ENCODE measurements at regions not wholly inside any gene's neighbourhood (a gene's known extent, or its start where the extent isn't known, plus 50 kb on each side); places are given as distances from the start of the nearest gene placed in this dataset.

- H3K9me3 ChIP-seq = no peaks in the 10 kb centered on the region; the same call in 1 of the 2 replicates
- CTCF ChIA-PET = no interaction called here
These were observed 303.0 kb upstream of the CDH9 start for GRCh38 chr5:27341342-27341741.

GRCh38 chr5:27336817-27337216, 298.4 kb upstream of the CDH9 start:
- no peaks in the 10 kb centered on the region for H3K4me1 ChIP-seq (ENCODE audit: control insufficient read depth in 1 of 2, insufficient read depth in 2 of 2, low read depth in 1 of 2, low read length in 1 of 2)
- CTCF ChIA-PET = no interaction called here
- TF ChIP-seq GATA2 (CRISPR knock-in tag; IDR thresholded peaks at IDR 0.05) (no peak), SMC3 (IDR thresholded peaks at IDR 0.05; ENCODE audit: low read depth, low read length) (no peak), MEF2A (IDR thresholded peaks at IDR 0.05; ENCODE audit: borderline replicate concordance, low read depth) (no peak), PBX3 (IDR thresholded peaks at IDR 0.05) (no peak), REST (IDR thresholded peaks at IDR 0.05; ENCODE audit: low read depth, low read length) (no peak), SIN3A (IDR thresholded peaks at IDR 0.05; ENCODE audit: borderline replicate concordance, low read depth, low read length) (no peak), RXRA (IDR thresholded peaks at IDR 0.05; ENCODE audit: borderline replicate concordance, low read depth) (no peak), USF2 (IDR thresholded peaks at IDR 0.05; ENCODE audit: borderline replicate concordance, low read depth, low read length) (no peak), MAX (IDR thresholded peaks at IDR 0.05; ENCODE audit: low read depth) (no peak)
- no peaks in the 10 kb centered on the region for H3K79me2 ChIP-seq (ENCODE audit: insufficient read depth)
- H4K20me1 ChIP-seq (ENCODE audit: insufficient read depth) = no peaks in the 10 kb centered on the region
- no peak overlapping the region for H2AFZ ChIP-seq (ENCODE audit: low read depth)
- H3K4me2 ChIP-seq = no peak overlapping the region
- H3K27me3 ChIP-seq (ENCODE audit: insufficient read depth) = no peaks in the 10 kb centered on the region
- DNase-seq = no peak
- H3K36me3 ChIP-seq (replicated peaks in 1 of 2; ENCODE audit: control insufficient read depth in 1 of 2, insufficient read depth in 2 of 2, low read length in 1 of 2) = no peaks in the 10 kb centered on the region
- no peak overlapping the region for H3K27ac ChIP-seq (ENCODE audit: low read depth in 2 of 2, low read length in 1 of 2)
- H3K9me3 ChIP-seq = no peaks in the 10 kb centered on the region; the same call in 1 of the 2 replicates
- H3K9ac ChIP-seq = no peak overlapping the region
- no peaks in the 10 kb centered on the region for H3K9me2 ChIP-seq
- POLR2A ChIA-PET = no interaction called here
- no peak overlapping the region for H3K4me3 ChIP-seq (ENCODE audit: low read depth in 2 of 2, low read length in 1 of 2)
- 50% methylated on average over 1 of the region's 1 CpG for WGBS (ENCODE audit: low lambda C conversion rate)
- peaks cover 6% of the 10 kb centered on the region for H3F3A ChIP-seq (replicated peaks; ENCODE audit: insufficient read depth)

More at GRCh38 chr5:27341342-27341741, 303.0 kb upstream of the CDH9 start:
- Histone ChIP-seq H3K4me2 (no peak overlapping the region), H3K9me2 (no peaks in the 10 kb centered on the region), H3K4me1 (ENCODE audit: control insufficient read depth in 1 of 2, insufficient read depth in 2 of 2, low read depth in 1 of 2, low read length in 1 of 2) (no peaks in the 10 kb centered on the region), H3K27me3 (ENCODE audit: insufficient read depth) (no peaks in the 10 kb centered on the region), H3K9ac (no peak overlapping the region), H3K4me3 (ENCODE audit: low read depth in 2 of 2, low read length in 1 of 2) (no peak overlapping the region), H3F3A (replicated peaks; ENCODE audit: insufficient read depth) (no peaks in the 10 kb centered on the region), H3K36me3 (replicated peaks in 1 of 2; ENCODE audit: control insufficient read depth in 1 of 2, insufficient read depth in 2 of 2, low read length in 1 of 2) (no peaks in the 10 kb centered on the region), H4K20me1 (ENCODE audit: insufficient read depth) (no peaks in the 10 kb centered on the region), H3K79me2 (ENCODE audit: insufficient read depth) (no peaks in the 10 kb centered on the region), H3K27ac (ENCODE audit: low read depth in 2 of 2, low read length in 1 of 2) (no peak overlapping the region), H2AFZ (ENCODE audit: low read depth) (no peak overlapping the region)
- POLR2A ChIA-PET = no interaction called here
- TF ChIP-seq FOXJ3 (CRISPR knock-in tag; IDR thresholded peaks at IDR 0.05) (no peak), CHD2 (IDR thresholded peaks at IDR 0.05; ENCODE audit: low read length, partially characterized antibody) (no peak), YY1 (IDR thresholded peaks at IDR 0.05; ENCODE audit: low read depth) (no peak), NRF1 (IDR thresholded peaks at IDR 0.05; ENCODE audit: low read depth, low read length) (no peak), IRF3 (IDR thresholded peaks at IDR 0.05; ENCODE audit: low read depth, low read length) (no peak), RCOR1 (IDR thresholded peaks at IDR 0.05; ENCODE audit: low read length) (no peak), JUND (IDR thresholded peaks at IDR 0.05) (no peak), ZBTB33 (IDR thresholded peaks at IDR 0.05; ENCODE audit: borderline replicate concordance, low read depth) (no peak), SIN3A (IDR thresholded peaks at IDR 0.05; ENCODE audit: borderline replicate concordance, low read depth, low read length) (no peak), GATA2 (CRISPR knock-in tag; IDR thresholded peaks at IDR 0.05) (no peak), POLR2AphosphoS5 (IDR thresholded peaks at IDR 0.05; ENCODE audit: low read depth, low read length) (no peak)
- DNase-seq = no peak

All from SK-N-SH (cell line).